ENCODE measurements at regions not wholly inside any gene's neighbourhood (a gene's known extent, or its start where the extent isn't known, plus 50 kb on each side); places are given as distances from the start of the nearest gene placed in this dataset.

DNA sequence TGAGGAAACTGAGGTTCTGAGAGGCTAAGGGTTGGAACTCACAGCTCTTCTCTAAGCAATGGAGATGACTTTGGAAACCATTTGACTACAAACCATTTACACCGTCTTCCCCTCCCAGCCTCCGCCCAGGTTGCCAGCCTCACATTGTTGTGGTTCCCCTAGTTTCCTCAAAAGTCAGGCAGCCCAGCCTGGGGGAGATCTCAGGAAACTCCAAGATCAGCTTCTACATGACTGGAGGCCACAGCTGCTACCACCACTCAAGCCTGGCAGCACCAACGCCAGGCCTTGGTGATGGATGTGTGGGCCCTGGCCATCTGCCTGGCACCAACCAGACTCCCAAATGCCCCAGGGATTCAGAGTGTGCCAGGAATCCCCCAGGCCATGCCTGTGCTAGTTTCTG, 207.9 kb downstream of the TSHZ3 start:
- H3K36me3 ChIP-seq (ENCODE audit: insufficient read depth, low read length) = no peaks in the 10 kb centered on the region

DNA sequence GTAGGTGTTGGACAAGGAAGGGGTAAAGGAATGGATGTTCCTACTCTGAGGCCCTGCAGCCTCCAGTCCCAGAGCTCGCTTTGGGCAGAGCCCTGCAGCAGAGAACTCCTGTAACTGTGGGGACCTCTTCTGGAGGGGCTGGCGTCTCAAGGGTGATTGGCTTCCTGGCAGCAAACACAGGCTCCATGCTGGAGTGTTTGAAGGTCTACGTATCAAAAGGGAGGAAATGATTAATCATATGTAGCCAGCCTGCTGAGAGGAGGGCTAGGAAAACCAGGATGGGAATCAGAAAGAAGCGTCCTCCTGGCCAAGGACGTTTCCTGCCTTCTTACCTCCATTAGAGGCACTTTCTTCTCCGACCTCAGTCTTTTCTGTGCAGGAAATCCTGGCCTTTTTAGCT, 208.5 kb downstream of the TSHZ3 start:
- Histone ChIP-seq H3K79me2 (ENCODE audit: low read length) (no peaks in the 10 kb centered on the region), H3K4me2 (ENCODE audit: low read depth, low read length, poor library complexity, severe bottlenecking) (no peak overlapping the region), H3K9me3 (ENCODE audit: low read length) (no peaks in the 10 kb centered on the region), H3K27me3 (ENCODE audit: low read length) (no peaks in the 10 kb centered on the region), H3K27ac (ENCODE audit: low read length) (no peak overlapping the region), H4K20me1 (ENCODE audit: insufficient read depth, low read depth, low read length) (no peaks in the 10 kb centered on the region), H3K4me3 (ENCODE audit: low read length) (no peak overlapping the region), H3K9ac (ENCODE audit: low read length) (no peak overlapping the region), H2AFZ (ENCODE audit: low read length) (no peak overlapping the region), H3K9me2 (replicated peaks; ENCODE audit: insufficient read depth, low read length) (no peaks in the 10 kb centered on the region), H3K36me3 (ENCODE audit: insufficient read depth, low read length) (no peaks in the 10 kb centered on the region), H3K4me1 (ENCODE audit: low read length) (no peaks in the 10 kb centered on the region)
- no peak for DNase-seq

More for the DNA sequence above, 207.9 kb downstream of the TSHZ3 start:
- Histone ChIP-seq H2AFZ (ENCODE audit: low read length) (no peak overlapping the region), H3K27ac (ENCODE audit: low read length) (no peak overlapping the region), H3K9ac (ENCODE audit: low read length) (no peak overlapping the region), H4K20me1 (ENCODE audit: insufficient read depth, low read depth, low read length) (no peaks in the 10 kb centered on the region), H3K4me2 (ENCODE audit: low read depth, low read length, poor library complexity, severe bottlenecking) (no peak overlapping the region), H3K79me2 (ENCODE audit: low read length) (no peaks in the 10 kb centered on the region), H3K9me3 (ENCODE audit: low read length) (no peaks in the 10 kb centered on the region), H3K4me1 (ENCODE audit: low read length) (no peaks in the 10 kb centered on the region), H3K4me3 (ENCODE audit: low read length) (no peak overlapping the region), H3K27me3 (ENCODE audit: low read length) (no peaks in the 10 kb centered on the region), H3K9me2 (replicated peaks; ENCODE audit: insufficient read depth, low read length) (no peaks in the 10 kb centered on the region)
- DNase-seq = no peak

DNA sequence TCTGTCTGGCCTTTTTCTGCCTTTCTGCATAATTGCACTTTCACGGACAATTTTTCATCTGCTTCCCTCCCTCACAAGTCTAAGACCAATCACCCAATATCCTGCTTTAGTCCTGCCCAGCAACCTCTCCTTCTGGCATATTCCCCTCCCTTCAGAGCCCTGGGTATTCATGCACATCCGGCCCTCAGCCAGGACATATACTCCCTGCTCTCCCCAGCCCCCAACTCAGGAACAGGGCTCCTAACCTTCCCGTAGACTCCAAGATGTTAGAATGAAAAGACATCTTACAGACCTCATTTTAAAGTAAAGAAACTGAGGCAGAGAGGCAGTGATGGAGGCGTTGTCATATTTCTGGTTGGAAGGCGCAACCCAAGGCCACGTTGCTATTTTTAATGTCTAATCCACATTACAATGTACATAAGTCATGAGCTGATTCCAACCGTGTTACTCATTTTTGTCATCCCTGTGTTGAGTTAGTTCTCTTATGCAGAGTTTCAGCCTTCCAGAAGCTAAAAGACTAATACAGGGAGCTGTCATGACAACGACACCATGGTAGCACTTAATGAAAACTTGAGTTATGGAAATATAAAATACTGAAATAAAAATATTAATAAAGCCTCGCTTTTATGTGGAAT, 209.2 kb downstream of the TSHZ3 start:
- Histone ChIP-seq H3K9ac (ENCODE audit: low read length) (no peak overlapping the region), H3K4me3 (ENCODE audit: low read length) (no peak overlapping the region), H2AFZ (ENCODE audit: low read length) (no peak overlapping the region), H3K36me3 (ENCODE audit: insufficient read depth, low read length) (no peaks in the 10 kb centered on the region), H3K4me2 (ENCODE audit: low read depth, low read length, poor library complexity, severe bottlenecking) (no peak overlapping the region), H3K27ac (ENCODE audit: low read length) (no peak overlapping the region), H3K4me1 (ENCODE audit: low read length) (no peaks in the 10 kb centered on the region), H3K9me2 (replicated peaks; ENCODE audit: insufficient read depth, low read length) (no peaks in the 10 kb centered on the region), H3K79me2 (ENCODE audit: low read length) (no peaks in the 10 kb centered on the region), H3K27me3 (ENCODE audit: low read length) (no peaks in the 10 kb centered on the region), H4K20me1 (ENCODE audit: insufficient read depth, low read depth, low read length) (no peaks in the 10 kb centered on the region), H3K9me3 (ENCODE audit: low read length) (no peaks in the 10 kb centered on the region)
- no peak for DNase-seq

DNA sequence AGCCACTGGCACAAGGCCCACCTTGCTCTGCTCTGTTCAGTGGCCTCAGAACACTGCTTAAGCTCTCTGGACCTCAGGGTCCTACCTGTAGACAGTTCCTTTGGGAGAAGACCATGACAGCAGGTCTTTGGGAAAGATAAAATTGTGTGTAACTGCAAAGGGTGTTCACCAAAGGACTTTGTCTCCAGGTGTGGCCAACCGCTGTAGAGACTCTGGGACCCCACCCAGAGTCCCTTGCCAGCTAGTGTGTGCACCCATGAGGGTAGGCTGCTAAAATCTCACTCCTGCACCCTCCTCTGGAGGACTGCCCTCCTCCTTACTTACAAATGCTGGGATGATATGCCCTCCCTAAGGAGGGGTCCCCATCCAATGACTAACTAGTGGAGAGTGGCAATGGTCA, 211.2 kb downstream of the TSHZ3 start:
- no peak overlapping the region for H3K27ac ChIP-seq (ENCODE audit: low read length)
- no peaks in the 10 kb centered on the region for H3K79me2 ChIP-seq (ENCODE audit: low read length)
- no peak overlapping the region for H3K4me3 ChIP-seq (ENCODE audit: low read length)
- no peaks in the 10 kb centered on the region for H3K36me3 ChIP-seq (ENCODE audit: insufficient read depth, low read length)
- no peak overlapping the region for H2AFZ ChIP-seq (ENCODE audit: low read length)
- H3K4me2 ChIP-seq (ENCODE audit: low read depth, low read length, poor library complexity, severe bottlenecking) = no peak overlapping the region
- H3K27me3 ChIP-seq (ENCODE audit: low read length) = no peaks in the 10 kb centered on the region
- no peaks in the 10 kb centered on the region for H3K9me3 ChIP-seq (ENCODE audit: low read length)
- no peak overlapping the region for H3K9ac ChIP-seq (ENCODE audit: low read length)
- DNase-seq = no peak
- H3K4me1 ChIP-seq (ENCODE audit: low read length) = no peaks in the 10 kb centered on the region
- H4K20me1 ChIP-seq (ENCODE audit: insufficient read depth, low read depth, low read length) = no peaks in the 10 kb centered on the region
- H3K9me2 ChIP-seq (replicated peaks; ENCODE audit: insufficient read depth, low read length) = no peaks in the 10 kb centered on the region

DNA sequence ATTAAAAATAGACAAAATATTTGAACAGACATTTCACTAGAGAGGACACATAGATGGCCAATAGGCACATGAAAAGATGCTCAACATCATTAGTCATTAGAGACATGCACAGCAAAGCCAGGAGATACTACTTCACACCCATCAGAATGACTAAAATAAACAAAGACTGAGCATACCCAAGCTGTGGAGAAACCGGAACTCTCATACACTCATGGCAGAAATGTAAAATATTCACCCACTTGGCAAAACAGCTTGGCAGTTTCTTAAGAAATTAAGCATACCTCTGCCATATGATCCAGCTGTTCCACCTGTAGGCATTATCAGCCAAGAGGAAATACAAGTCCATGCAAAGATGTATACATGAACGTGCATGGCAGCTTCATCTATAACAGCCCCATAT, 213.4 kb downstream of the TSHZ3 start:
- no peak overlapping the region for H3K4me2 ChIP-seq (ENCODE audit: low read depth, low read length, poor library complexity, severe bottlenecking)

DNA sequence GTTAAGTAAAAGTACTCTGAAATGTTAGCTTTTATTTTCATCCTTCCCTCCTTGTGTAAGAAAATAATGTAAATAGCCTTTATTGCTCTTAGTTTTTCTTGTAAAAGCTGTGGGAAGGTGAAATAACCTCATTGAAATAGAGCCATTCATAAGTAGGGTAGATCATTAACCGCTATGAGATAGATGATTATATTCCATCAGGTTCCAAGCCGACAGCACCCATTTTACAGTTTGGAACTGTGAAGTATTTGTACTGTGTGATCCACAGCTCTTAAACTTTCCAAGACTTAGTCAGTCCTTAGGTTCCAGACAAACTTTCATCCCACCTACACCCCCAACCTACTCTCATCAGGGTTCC, 216.5 kb downstream of the TSHZ3 start:
- H3K9ac ChIP-seq (ENCODE audit: low read length) = no peak overlapping the region
- H3K27ac ChIP-seq (ENCODE audit: low read length) = no peak overlapping the region
- no peaks in the 10 kb centered on the region for H3K4me1 ChIP-seq (ENCODE audit: low read length)
- H3K4me2 ChIP-seq (ENCODE audit: low read depth, low read length, poor library complexity, severe bottlenecking) = no peak overlapping the region
- H2AFZ ChIP-seq (ENCODE audit: low read length) = no peak overlapping the region
- no peaks in the 10 kb centered on the region for H3K9me2 ChIP-seq (replicated peaks; ENCODE audit: insufficient read depth, low read length)
- no peak overlapping the region for H3K4me3 ChIP-seq (ENCODE audit: low read length)
- H3K9me3 ChIP-seq (ENCODE audit: low read length) = no peaks in the 10 kb centered on the region
- no peak for DNase-seq
- H4K20me1 ChIP-seq (ENCODE audit: insufficient read depth, low read depth, low read length) = no peaks in the 10 kb centered on the region
- no peaks in the 10 kb centered on the region for H3K36me3 ChIP-seq (ENCODE audit: insufficient read depth, low read length)
- H3K27me3 ChIP-seq (ENCODE audit: low read length) = no peaks in the 10 kb centered on the region
- no peaks in the 10 kb centered on the region for H3K79me2 ChIP-seq (ENCODE audit: low read length)

More for the DNA sequence above, 213.4 kb downstream of the TSHZ3 start:
- no peak overlapping the region for H3K27ac ChIP-seq (ENCODE audit: low read length)
- no peaks in the 10 kb centered on the region for H3K4me1 ChIP-seq (ENCODE audit: low read length)
- H3K9me2 ChIP-seq (replicated peaks; ENCODE audit: insufficient read depth, low read length) = no peaks in the 10 kb centered on the region
- H2AFZ ChIP-seq (ENCODE audit: low read length) = no peak overlapping the region
- H3K4me3 ChIP-seq (ENCODE audit: low read length) = no peak overlapping the region
- H3K79me2 ChIP-seq (ENCODE audit: low read length) = no peaks in the 10 kb centered on the region
- no peak for DNase-seq
- no peak overlapping the region for H3K9ac ChIP-seq (ENCODE audit: low read length)
- no peaks in the 10 kb centered on the region for H3K9me3 ChIP-seq (ENCODE audit: low read length)
- no peaks in the 10 kb centered on the region for H3K36me3 ChIP-seq (ENCODE audit: insufficient read depth, low read length)
- no peaks in the 10 kb centered on the region for H4K20me1 ChIP-seq (ENCODE audit: insufficient read depth, low read depth, low read length)
- H3K27me3 ChIP-seq (ENCODE audit: low read length) = no peaks in the 10 kb centered on the region

DNA sequence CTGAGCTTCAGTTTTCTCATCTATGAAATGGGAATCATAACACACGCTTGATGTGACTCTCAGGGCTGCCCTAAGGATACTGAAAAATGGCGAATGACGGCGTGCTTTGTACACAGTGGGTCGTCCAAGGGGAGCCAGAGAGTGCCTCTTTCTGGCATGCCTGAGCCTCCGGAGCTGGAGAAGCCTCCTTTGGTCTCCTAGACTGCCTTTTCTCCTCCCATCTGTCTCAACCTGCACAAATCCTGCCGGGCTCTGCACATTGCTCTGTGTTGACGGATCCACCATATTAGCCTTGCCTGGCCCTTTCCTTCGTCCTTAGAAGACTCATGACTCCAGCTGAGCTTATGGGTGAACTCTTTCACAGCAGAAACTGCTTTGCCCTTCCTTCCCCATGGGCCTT, 220.9 kb downstream of the TSHZ3 start:
- Histone ChIP-seq H3K27me3 (ENCODE audit: low read length) (no peaks in the 10 kb centered on the region), H3K9me2 (replicated peaks; ENCODE audit: insufficient read depth, low read length) (no peaks in the 10 kb centered on the region), H3K36me3 (ENCODE audit: insufficient read depth, low read length) (no peaks in the 10 kb centered on the region), H3K27ac (ENCODE audit: low read length) (no peak overlapping the region), H3K9ac (ENCODE audit: low read length) (no peak overlapping the region), H3K9me3 (ENCODE audit: low read length) (no peaks in the 10 kb centered on the region), H3K4me2 (ENCODE audit: low read depth, low read length, poor library complexity, severe bottlenecking) (no peak overlapping the region), H3K4me3 (ENCODE audit: low read length) (no peak overlapping the region), H3K79me2 (ENCODE audit: low read length) (no peaks in the 10 kb centered on the region), H3K4me1 (ENCODE audit: low read length) (no peaks in the 10 kb centered on the region), H4K20me1 (ENCODE audit: insufficient read depth, low read depth, low read length) (no peaks in the 10 kb centered on the region), H2AFZ (ENCODE audit: low read length) (no peak overlapping the region)
- DNase-seq = no peak

DNA sequence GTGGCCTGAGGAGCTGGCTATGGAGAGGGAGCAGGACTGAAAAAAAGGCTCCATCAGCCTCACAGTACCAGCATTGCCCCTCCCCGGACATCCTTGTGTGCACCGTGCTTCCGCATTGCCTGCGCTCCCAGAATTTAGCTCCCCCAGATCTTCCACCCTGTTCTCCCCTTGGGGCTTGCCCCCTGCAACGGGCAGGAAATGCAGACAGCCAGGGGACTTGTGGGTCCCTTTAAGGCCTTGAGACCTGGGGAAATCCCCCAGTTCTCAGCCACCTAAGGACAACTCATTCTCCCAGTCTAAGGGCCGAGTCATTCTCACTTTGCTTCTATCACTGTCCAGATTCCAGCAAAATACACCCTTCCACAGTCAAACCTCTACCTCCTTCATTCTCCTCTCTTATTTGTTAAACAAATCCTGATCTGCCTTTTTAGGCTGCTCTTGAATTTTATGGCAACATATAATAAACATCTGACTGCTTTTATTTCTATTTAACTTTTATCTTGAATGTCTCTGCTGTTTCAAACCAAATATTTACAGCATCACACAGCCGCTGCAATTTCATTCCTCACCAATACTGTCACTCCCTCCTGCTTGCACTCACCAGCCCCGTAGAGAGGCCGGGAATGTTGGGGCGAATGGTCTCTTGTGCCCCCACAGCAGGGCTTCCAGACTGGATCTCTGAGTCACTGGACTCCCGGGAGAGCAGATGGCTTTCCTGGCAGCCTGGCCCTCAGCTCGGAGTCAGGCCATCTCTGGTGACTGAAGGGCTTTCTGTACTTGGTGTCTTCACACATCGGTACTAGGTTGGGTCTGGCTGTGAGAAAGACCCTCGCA, 221.9 kb downstream of the TSHZ3 start:
- Histone ChIP-seq H3K4me3 (ENCODE audit: low read length) (no peak overlapping the region), H3K36me3 (ENCODE audit: insufficient read depth, low read length) (no peaks in the 10 kb centered on the region), H4K20me1 (ENCODE audit: insufficient read depth, low read depth, low read length) (no peaks in the 10 kb centered on the region), H3K4me1 (ENCODE audit: low read length) (no peaks in the 10 kb centered on the region), H3K27me3 (ENCODE audit: low read length) (no peaks in the 10 kb centered on the region), H3K9me3 (ENCODE audit: low read length) (no peaks in the 10 kb centered on the region), H3K9ac (ENCODE audit: low read length) (no peak overlapping the region), H3K9me2 (replicated peaks; ENCODE audit: insufficient read depth, low read length) (no peaks in the 10 kb centered on the region), H3K27ac (ENCODE audit: low read length) (no peak overlapping the region), H2AFZ (ENCODE audit: low read length) (no peak overlapping the region), H3K4me2 (ENCODE audit: low read depth, low read length, poor library complexity, severe bottlenecking) (no peak overlapping the region), H3K79me2 (ENCODE audit: low read length) (no peaks in the 10 kb centered on the region)
- no peak for DNase-seq

All from Karpas-422 (cell line).